ENCODE measurements at regions not wholly inside any gene's neighbourhood (a gene's known extent, or its start where the extent isn't known, plus 50 kb on each side); places are given as distances from the start of the nearest gene placed in this dataset.
A peak's percentile ranks its signal among the peaks of the same experiment; 100 is the strongest.

- TF ChIP-seq, protein P1, sequence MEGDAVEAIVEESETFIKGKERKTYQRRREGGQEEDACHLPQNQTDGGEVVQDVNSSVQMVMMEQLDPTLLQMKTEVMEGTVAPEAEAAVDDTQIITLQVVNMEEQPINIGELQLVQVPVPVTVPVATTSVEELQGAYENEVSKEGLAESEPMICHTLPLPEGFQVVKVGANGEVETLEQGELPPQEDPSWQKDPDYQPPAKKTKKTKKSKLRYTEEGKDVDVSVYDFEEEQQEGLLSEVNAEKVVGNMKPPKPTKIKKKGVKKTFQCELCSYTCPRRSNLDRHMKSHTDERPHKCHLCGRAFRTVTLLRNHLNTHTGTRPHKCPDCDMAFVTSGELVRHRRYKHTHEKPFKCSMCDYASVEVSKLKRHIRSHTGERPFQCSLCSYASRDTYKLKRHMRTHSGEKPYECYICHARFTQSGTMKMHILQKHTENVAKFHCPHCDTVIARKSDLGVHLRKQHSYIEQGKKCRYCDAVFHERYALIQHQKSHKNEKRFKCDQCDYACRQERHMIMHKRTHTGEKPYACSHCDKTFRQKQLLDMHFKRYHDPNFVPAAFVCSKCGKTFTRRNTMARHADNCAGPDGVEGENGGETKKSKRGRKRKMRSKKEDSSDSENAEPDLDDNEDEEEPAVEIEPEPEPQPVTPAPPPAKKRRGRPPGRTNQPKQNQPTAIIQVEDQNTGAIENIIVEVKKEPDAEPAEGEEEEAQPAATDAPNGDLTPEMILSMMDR (IDR thresholded peaks at IDR 0.05; ENCODE audit: low read depth, low read length) = no peak
- Histone ChIP-seq H3K4me1 (ENCODE audit: low read depth) (no peaks in the 10 kb centered on the region), H3K27ac (no peak overlapping the region)
Observed at GRCh38 chr2:220539481-220539880, 912.1 kb downstream of the SLC4A3 start.

DNA sequence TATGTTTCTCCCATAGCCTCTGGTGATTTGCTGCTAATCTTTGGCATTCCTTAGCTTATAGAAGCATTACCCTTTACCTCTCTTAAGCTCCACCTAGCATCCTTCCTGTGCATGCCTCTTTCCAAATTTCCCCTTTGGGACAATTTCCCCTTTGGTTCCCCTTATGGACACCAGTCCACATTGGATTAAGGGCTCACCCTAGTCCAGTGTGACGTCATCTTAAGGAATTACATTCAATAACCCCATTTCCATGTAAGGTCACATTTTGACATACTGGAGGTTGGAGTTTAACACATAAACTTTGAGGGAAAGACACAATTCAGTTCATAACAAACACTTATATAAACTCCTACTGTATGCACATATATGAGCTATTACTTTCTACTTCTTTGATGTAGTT is 916.6 kb downstream of the SLC4A3 start:
- Histone ChIP-seq H3K4me1 (ENCODE audit: low read depth) (peaks cover 5% of the 10 kb centered on the region), H3K9me3 (ENCODE audit: low read depth) (no peaks in the 10 kb centered on the region), H3K36me3 (no peaks in the 10 kb centered on the region), H3K27me3 (no peaks in the 10 kb centered on the region), H3K27ac (no peak overlapping the region), H3K4me3 (no peak overlapping the region)
- TF ChIP-seq, protein P1 (IDR thresholded peaks at IDR 0.05; ENCODE audit: low read depth, low read length) = no peak
- DNase-seq (ENCODE audit: low read depth in 1 of 2, low spot score in 1 of 2) = no peak

More at GRCh38 chr2:220539481-220539880, 912.1 kb downstream of the SLC4A3 start:
- Histone ChIP-seq H3K36me3 (no peaks in the 10 kb centered on the region), H3K4me3 (no peak overlapping the region), H3K27me3 (no peaks in the 10 kb centered on the region), H3K9me3 (ENCODE audit: low read depth) (no peaks in the 10 kb centered on the region)
- no peak for DNase-seq (ENCODE audit: low read depth in 1 of 2, low spot score in 1 of 2)

- Histone ChIP-seq H3K27ac (no peak overlapping the region), H3K36me3 (no peaks in the 10 kb centered on the region), H3K27me3 (no peaks in the 10 kb centered on the region), H3K4me1 (ENCODE audit: low read depth) (no peaks in the 10 kb centered on the region), H3K9me3 (ENCODE audit: low read depth) (no peaks in the 10 kb centered on the region), H3K4me3 (no peak overlapping the region)
- TF ChIP-seq, protein P1 (IDR thresholded peaks at IDR 0.05; ENCODE audit: low read depth, low read length) = no peak
- DNase-seq (ENCODE audit: low read depth in 1 of 2, low spot score in 1 of 2) = no peak
Observed at GRCh38 chr2:220550995-220551700, 923.7 kb downstream of the SLC4A3 start.

DNA sequence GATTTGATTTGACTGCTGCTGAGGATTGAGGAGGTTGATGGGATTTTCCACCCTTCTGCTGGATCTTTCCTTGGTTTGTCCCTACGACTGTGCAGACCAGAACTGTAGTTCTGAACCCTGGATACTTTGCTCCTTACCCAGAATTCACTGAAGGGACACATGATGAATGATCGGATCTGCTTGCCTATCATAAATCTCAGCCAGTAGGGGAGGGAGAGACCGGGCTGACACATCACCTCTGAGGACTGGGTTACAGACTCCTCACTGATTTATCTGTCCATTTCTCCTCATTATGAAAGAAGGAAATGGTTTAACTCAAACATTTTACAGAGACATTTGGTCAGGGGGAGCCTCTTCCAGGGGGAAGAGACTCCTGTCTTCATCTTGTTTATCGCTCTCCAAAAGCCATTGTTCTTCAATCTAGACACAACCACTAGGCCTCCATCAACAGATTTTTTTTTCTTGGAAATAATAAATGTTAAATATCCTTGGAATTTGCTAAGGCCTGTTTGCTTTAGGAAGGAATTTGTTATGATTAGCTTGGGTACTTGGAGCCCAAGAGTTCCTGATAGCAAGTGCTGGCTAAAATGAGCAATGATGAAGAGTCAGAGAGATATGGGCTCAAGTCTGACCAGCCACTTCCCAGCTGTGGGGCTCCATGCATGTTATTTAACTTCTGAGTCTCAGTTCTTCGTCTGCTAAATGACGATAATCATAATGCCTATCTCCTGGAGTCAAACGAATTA is 925.5 kb downstream of the SLC4A3 start:
- H3K4me1 ChIP-seq (ENCODE audit: low read depth) = peaks cover 6% of the 10 kb centered on the region
- H3K9me3 ChIP-seq (ENCODE audit: low read depth) = no peaks in the 10 kb centered on the region
- no peak overlapping the region for H3K4me3 ChIP-seq
- H3K27ac ChIP-seq = no peak overlapping the region
- H3K36me3 ChIP-seq = no peaks in the 10 kb centered on the region
- TF ChIP-seq, protein P1 (IDR thresholded peaks at IDR 0.05; ENCODE audit: low read depth, low read length) = no peak
- no peaks in the 10 kb centered on the region for H3K27me3 ChIP-seq
- DNase-seq (ENCODE audit: low read depth in 1 of 2, low spot score in 1 of 2) = peak; percentile 12 to 13

DNA sequence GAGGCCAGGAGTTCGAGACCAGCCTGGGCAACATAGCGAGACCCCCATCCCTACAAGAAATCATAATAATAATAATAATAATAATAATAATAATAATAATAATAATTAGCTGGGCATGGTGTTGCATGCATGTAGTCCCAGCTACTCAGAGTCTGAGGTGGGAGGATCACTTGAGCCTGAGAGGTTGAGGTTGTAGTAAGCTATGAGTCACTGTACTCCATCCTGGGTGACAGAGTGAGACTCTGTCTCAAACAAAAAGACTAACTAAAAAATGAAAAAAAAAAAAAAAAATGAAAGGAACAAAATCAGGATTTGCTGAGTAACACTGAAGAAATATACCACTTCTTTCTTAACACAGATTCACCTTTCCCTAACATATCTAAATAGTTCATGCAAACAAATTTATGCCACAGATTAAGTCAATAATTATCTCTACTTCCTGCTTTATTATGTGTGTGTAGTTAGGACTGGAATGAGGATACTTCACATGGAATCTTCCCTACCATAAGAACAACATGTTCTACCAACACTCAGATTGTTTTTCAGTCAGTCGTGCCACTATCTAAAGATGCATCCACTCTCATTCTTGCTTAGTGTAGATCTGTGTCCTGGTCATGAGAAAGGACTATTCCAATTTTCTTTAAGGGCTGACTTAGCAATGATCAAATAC is 928.7 kb downstream of the SLC4A3 start:
- Histone ChIP-seq H3K36me3 (no peaks in the 10 kb centered on the region), H3K9me3 (ENCODE audit: low read depth) (no peaks in the 10 kb centered on the region)
- TF ChIP-seq, protein P1 (IDR thresholded peaks at IDR 0.05; ENCODE audit: low read depth, low read length) = no peak

More for the DNA sequence above, 928.7 kb downstream of the SLC4A3 start:
- Histone ChIP-seq H3K27me3 (no peaks in the 10 kb centered on the region), H3K27ac (no peak overlapping the region), H3K4me1 (ENCODE audit: low read depth) (peaks cover 6% of the 10 kb centered on the region), H3K4me3 (no peak overlapping the region)
- no peak for DNase-seq (ENCODE audit: low read depth in 1 of 2, low spot score in 1 of 2)

Measured in cardiac muscle cell (in vitro differentiated cells and primary cell).